SK-N-SH (cell line): ENCODE measurements at regions not wholly inside any gene's neighbourhood (a gene's known extent, or its start where the extent isn't known, plus 50 kb on each side); places are given as distances from the start of the nearest gene placed in this dataset.

Source experiments
- CTCF ChIA-PET: fragments of 300-600, 350-600 bp; formaldehyde crosslinking; extraction: SDS; loops from one replicate; lab custom pipeline; 2021; lab: Yijun Ruan, JAX
- POLR2A ChIA-PET: fragments of 350-600 bp; sonication (Branson Sonifier 250); formaldehyde crosslinking; extraction: SDS; loops from one replicate; lab custom pipeline; 2020; ENCODE audit warnings: antibody characterized with exemption, inconsistent platforms; lab: Yijun Ruan, JAX
- DNase-seq: peaks from one replicate; pipeline ENCODE4 v3.0.0; 2012
- H2AFZ ChIP-seq: fragments of 200-600 bp; sonication (generic); 2 replicates; pipeline ENCODE4 v1.8.1; 2016; ENCODE audit warnings: antibody characterized with exemption, mild to moderate bottlenecking, low read depth
- H3F3A ChIP-seq: fragments of 200-600 bp; sonication (generic); replicated peaks from 2 replicates; pipeline ENCODE3; 2016; ENCODE audit warnings: antibody characterized with exemption, mild to moderate bottlenecking; ENCODE audit not compliant: insufficient read depth
- H3K27ac ChIP-seq, 2 experiments: fragments of 200-500 bp in 1 of 2; fragments of 200-600 bp in 1 of 2; sonication (Bioruptor generic) in 1 of 2; sonication (generic), shearing (Covaris generic) in 1 of 2; 2 replicates each; pipeline versions ENCODE4 v1.5.1 to v1.6.1; 2014 to 2016; ENCODE audit warnings: low read depth in 2 of 2, inconsistent platforms in 1 of 2, low read length in 1 of 2, mild to moderate bottlenecking in 1 of 2, mixed read lengths in 1 of 2
- H3K27me3 ChIP-seq: fragments of 200-600 bp; sonication (generic), shearing (Covaris generic); 2 replicates; pipeline ENCODE4 v1.6.1; 2016; ENCODE audit warnings: mixed run types; ENCODE audit not compliant: insufficient read depth
- H3K36me3 ChIP-seq, 2 experiments: fragments of 200-500 bp in 1 of 2; fragments of 200-600 bp in 1 of 2; sonication (Bioruptor generic) in 1 of 2; sonication (generic) in 1 of 2; replicated peaks in 1 of 2; 2 replicates each; pipeline versions ENCODE3 to v1.5.1; 2014 to 2016; ENCODE audit warnings: low read length in 1 of 2, mild to moderate bottlenecking in 1 of 2; ENCODE audit not compliant: insufficient read depth in 2 of 2, control insufficient read depth in 1 of 2
- H3K4me1 ChIP-seq, 2 experiments: fragments of 200-500 bp in 1 of 2; fragments of 200-600 bp in 1 of 2; sonication (Bioruptor generic) in 1 of 2; sonication (generic), shearing (Covaris generic) in 1 of 2; 2 replicates each; pipeline versions ENCODE4 v1.5.1 to v1.6.1; 2014 to 2016; ENCODE audit warnings: low read depth in 1 of 2, low read length in 1 of 2, mixed run types in 1 of 2; ENCODE audit not compliant: insufficient read depth in 2 of 2, control insufficient read depth in 1 of 2
- H3K4me2 ChIP-seq: fragments of 200-600 bp; sonication (generic), shearing (Covaris generic); 2 replicates; pipeline ENCODE4 v1.6.1; 2017; ENCODE audit warnings: mixed run types
- H3K4me3 ChIP-seq, 2 experiments: fragments of 200-500 bp in 1 of 2; fragments of 200-600 bp in 1 of 2; sonication (Bioruptor generic) in 1 of 2; sonication (generic), shearing (Covaris generic) in 1 of 2; 2 replicates each; pipeline versions ENCODE4 v1.5.1 to v1.8.1; 2014 to 2016; ENCODE audit warnings: low read depth in 2 of 2, inconsistent platforms in 1 of 2, low read length in 1 of 2, mild to moderate bottlenecking in 1 of 2, mixed read lengths in 1 of 2, moderate library complexity in 1 of 2
- H3K79me2 ChIP-seq: fragments of 200-600 bp; sonication (generic); 2 replicates; pipeline ENCODE4 v1.8.1; 2017; ENCODE audit warnings: mild to moderate bottlenecking; ENCODE audit not compliant: insufficient read depth
- H3K9ac ChIP-seq: fragments of 200-600 bp; sonication (generic); 2 replicates; pipeline ENCODE4 v1.6.1; 2017; ENCODE audit warnings: mixed run types
- H3K9me2 ChIP-seq: fragments of 200-600 bp; sonication (generic); 2 replicates; pipeline ENCODE4 v1.6.1; 2017; ENCODE audit warnings: mixed run types
- H3K9me3 ChIP-seq: fragments of 200-600 bp; sonication (generic); 2 replicates; pipeline ENCODE4 v1.6.1; 2017; ENCODE audit warnings: mixed run types, mild to moderate bottlenecking, moderate library complexity
- H4K20me1 ChIP-seq: fragments of 200-600 bp; sonication (generic); 2 replicates; pipeline ENCODE4 v1.6.1; 2017; ENCODE audit warnings: mild to moderate bottlenecking, mixed run types; ENCODE audit not compliant: insufficient read depth
- CHD2 ChIP-seq: fragments of 150-350 bp; IDR thresholded peaks from 2 replicates; pipeline ENCODE4 v1.6.1; 2018; ENCODE audit warnings: low read length; ENCODE audit not compliant: partially characterized antibody
- EP300 ChIP-seq, 2 experiments: IDR thresholded peaks; 2 replicates each; pipeline versions ENCODE4 v1.4.0 to v1.6.1; 2012; ENCODE audit warnings: borderline replicate concordance in 1 of 2, low read depth in 1 of 2, low read length in 1 of 2
- EZH2phosphoT487 ChIP-seq: fragments of 200-600 bp; sonication (generic); IDR thresholded peaks from 2 replicates; pipeline ENCODE4 v1.6.1; 2017; ENCODE audit warnings: low read depth, mixed run types, mild to moderate bottlenecking, antibody characterized with exemption, moderate library complexity, borderline replicate concordance
- FOSL2 ChIP-seq: IDR thresholded peaks from 2 replicates; pipeline ENCODE4 v1.4.0; 2012; ENCODE audit warnings: low read depth, mild to moderate bottlenecking, moderate library complexity, borderline replicate concordance
- FOXJ3 ChIP-seq: sonication (generic); formaldehyde crosslinking; IDR thresholded peaks from 2 replicates; pipeline ENCODE4 v1.5.1; 2020; ENCODE audit warnings: mild to moderate bottlenecking, missing genetic modification reagents
- FOXM1 ChIP-seq: IDR thresholded peaks from 2 replicates; pipeline ENCODE4 v1.4.0; 2012; ENCODE audit warnings: low read depth, mild to moderate bottlenecking
- MEF2A ChIP-seq: IDR thresholded peaks from 2 replicates; pipeline ENCODE4 v1.4.0; 2012; ENCODE audit warnings: low read depth, borderline replicate concordance
- NRF1 ChIP-seq: IDR thresholded peaks from 2 replicates; pipeline ENCODE4 v1.6.1; 2012; ENCODE audit warnings: low read depth, mild to moderate bottlenecking, low read length
- RAD21 ChIP-seq: IDR thresholded peaks from 2 replicates; pipeline ENCODE4 v1.6.1; 2012; ENCODE audit warnings: mild to moderate bottlenecking, low read length
- RFX5 ChIP-seq: IDR thresholded peaks from 2 replicates; pipeline ENCODE4 v1.6.1; 2012; ENCODE audit warnings: mild to moderate bottlenecking, improper control_type of control experiment, low read length
- SIN3A ChIP-seq: IDR thresholded peaks from 2 replicates; pipeline ENCODE4 v1.6.1; 2012; ENCODE audit warnings: low read depth, mild to moderate bottlenecking, low read length, moderate library complexity, borderline replicate concordance
- TAF1 ChIP-seq: IDR thresholded peaks from 2 replicates; pipeline ENCODE4 v1.6.1; 2012; ENCODE audit warnings: low read depth, mild to moderate bottlenecking, low read length, moderate library complexity, borderline replicate concordance
- TEAD4 ChIP-seq: IDR thresholded peaks from 2 replicates; pipeline ENCODE4 v1.4.0; 2012; ENCODE audit warnings: mild to moderate bottlenecking, borderline replicate concordance; ENCODE audit not compliant: insufficient read depth
- USF1 ChIP-seq: IDR thresholded peaks from 2 replicates; pipeline ENCODE4 v1.4.0; 2012; ENCODE audit warnings: low read depth, borderline replicate concordance
- USF2 ChIP-seq: fragments of 150-350 bp; IDR thresholded peaks from 2 replicates; pipeline ENCODE4 v1.6.1; 2017; ENCODE audit warnings: antibody characterized with exemption, low read length, low read depth, borderline replicate concordance
- YY1 ChIP-seq: IDR thresholded peaks from 2 replicates; pipeline ENCODE4 v1.4.0; 2012; ENCODE audit warnings: low read depth, mild to moderate bottlenecking
- WGBS: methylation state at CpG from one replicate; pipeline ENCODE4 v1.1.6; 2017; ENCODE audit warnings: low lambda C conversion rate; 5-methylcytosine and 5-hydroxymethylcytosine counted together
- TF ChIP-seq, protein P1 (sequence below): fragments of 200-600 bp; sonication (generic); IDR thresholded peaks from 2 replicates; pipeline ENCODE4 v1.6.1; 2017; ENCODE audit warnings: antibody characterized with exemption, mild to moderate bottlenecking, moderate library complexity
- TF ChIP-seq, protein P2 (sequence below): IDR thresholded peaks from 2 replicates; pipeline ENCODE4 v1.4.0; 2012; ENCODE audit warnings: low read depth, borderline replicate concordance

- no peaks in the 10 kb centered on the region for H3K27me3 ChIP-seq
- no peak overlapping the region for H2AFZ ChIP-seq
- H3K4me1 ChIP-seq: no peaks in the 10 kb centered on the region
- ChIA-PET CTCF (no interaction called here), POLR2A (no interaction called here)
- H3K9me2 ChIP-seq: no peaks in the 10 kb centered on the region
- no peak overlapping the region for H3K27ac ChIP-seq
- H4K20me1 ChIP-seq: no peaks in the 10 kb centered on the region
- H3K9me3 ChIP-seq: no peaks in the 10 kb centered on the region
- no peak overlapping the region for H3K4me2 ChIP-seq
- TF ChIP-seq USF1 (no peak), FOXJ3 (CRISPR knock-in tag) (no peak), TEAD4 (no peak), YY1 (no peak), EZH2phosphoT487 (no peak), RFX5 (no peak), NRF1 (no peak), MEF2A (no peak), CHD2 (no peak), FOSL2 (no peak), FOXM1 (no peak), TAF1 (no peak), USF2 (no peak), EP300 (IDR thresholded peaks at IDR 0.05; ENCODE audit: borderline replicate concordance in 1 of 2, low read depth in 1 of 2, low read length in 1 of 2) (no peak), RAD21 (no peak), SIN3A (no peak)
- TF ChIP-seq, protein P1, sequence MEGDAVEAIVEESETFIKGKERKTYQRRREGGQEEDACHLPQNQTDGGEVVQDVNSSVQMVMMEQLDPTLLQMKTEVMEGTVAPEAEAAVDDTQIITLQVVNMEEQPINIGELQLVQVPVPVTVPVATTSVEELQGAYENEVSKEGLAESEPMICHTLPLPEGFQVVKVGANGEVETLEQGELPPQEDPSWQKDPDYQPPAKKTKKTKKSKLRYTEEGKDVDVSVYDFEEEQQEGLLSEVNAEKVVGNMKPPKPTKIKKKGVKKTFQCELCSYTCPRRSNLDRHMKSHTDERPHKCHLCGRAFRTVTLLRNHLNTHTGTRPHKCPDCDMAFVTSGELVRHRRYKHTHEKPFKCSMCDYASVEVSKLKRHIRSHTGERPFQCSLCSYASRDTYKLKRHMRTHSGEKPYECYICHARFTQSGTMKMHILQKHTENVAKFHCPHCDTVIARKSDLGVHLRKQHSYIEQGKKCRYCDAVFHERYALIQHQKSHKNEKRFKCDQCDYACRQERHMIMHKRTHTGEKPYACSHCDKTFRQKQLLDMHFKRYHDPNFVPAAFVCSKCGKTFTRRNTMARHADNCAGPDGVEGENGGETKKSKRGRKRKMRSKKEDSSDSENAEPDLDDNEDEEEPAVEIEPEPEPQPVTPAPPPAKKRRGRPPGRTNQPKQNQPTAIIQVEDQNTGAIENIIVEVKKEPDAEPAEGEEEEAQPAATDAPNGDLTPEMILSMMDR: no peak
- TF ChIP-seq, protein P2, sequence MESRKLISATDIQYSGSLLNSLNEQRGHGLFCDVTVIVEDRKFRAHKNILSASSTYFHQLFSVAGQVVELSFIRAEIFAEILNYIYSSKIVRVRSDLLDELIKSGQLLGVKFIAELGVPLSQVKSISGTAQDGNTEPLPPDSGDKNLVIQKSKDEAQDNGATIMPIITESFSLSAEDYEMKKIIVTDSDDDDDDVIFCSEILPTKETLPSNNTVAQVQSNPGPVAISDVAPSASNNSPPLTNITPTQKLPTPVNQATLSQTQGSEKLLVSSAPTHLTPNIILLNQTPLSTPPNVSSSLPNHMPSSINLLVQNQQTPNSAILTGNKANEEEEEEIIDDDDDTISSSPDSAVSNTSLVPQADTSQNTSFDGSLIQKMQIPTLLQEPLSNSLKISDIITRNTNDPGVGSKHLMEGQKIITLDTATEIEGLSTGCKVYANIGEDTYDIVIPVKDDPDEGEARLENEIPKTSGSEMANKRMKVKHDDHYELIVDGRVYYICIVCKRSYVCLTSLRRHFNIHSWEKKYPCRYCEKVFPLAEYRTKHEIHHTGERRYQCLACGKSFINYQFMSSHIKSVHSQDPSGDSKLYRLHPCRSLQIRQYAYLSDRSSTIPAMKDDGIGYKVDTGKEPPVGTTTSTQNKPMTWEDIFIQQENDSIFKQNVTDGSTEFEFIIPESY: no peak
- no peaks in the 10 kb centered on the region for H3K79me2 ChIP-seq
- no peak overlapping the region for H3K9ac ChIP-seq
- no peaks in the 10 kb centered on the region for H3K36me3 ChIP-seq
- no peak overlapping the region for H3K4me3 ChIP-seq
- WGBS: 31% methylated on average over 1 of the region's 1 CpG
- DNase-seq: no peak
- no peaks in the 10 kb centered on the region for H3F3A ChIP-seq
Observed at GRCh38 chr12:127934409-127934808, 332.6 kb upstream of the TMEM132C start.
